Activated CD4-positive, alpha-beta T cell treated with anti-CD3 and anti-CD28 coated beads, Interleukin-10, Interleukin-2, amounts not matched to agents 100 ng/mL and 50 ng/mL, durations not matched to agents 16 hours and 8 hours (primary cell): ENCODE measurements at regions not wholly inside any gene's neighbourhood (a gene's known extent, or its start where the extent isn't known, plus 50 kb on each side); places are given as distances from the start of the nearest gene placed in this dataset.
A peak's percentile ranks its signal among the peaks of the same experiment; 100 is the strongest.

Experiments used
- DNase-seq: peaks from one replicate; pipeline ENCODE4 v3.0.0-alpha.2; 2020

DNA sequence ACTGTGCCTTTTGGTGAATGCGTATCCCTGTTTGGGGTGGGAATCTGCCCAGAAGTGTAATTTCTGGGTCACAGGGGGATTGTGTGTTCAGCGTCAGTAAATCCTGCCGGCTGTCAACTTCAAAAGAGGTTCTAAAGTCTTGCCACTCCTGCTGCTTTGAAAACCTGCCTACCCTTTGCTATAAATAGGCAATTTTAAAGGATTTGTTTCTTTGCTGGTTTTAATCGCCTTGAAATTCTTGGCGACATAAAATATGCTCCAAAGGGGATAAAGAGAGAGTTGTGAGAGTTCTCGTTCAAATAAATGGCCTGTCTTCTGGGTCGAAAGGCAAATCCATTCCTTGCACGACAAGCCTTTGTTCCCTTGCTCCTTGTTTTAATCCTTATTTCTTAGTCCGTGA is 143.4 kb downstream of the IRF8 start:
- DNase-seq, result no peak

DNA sequence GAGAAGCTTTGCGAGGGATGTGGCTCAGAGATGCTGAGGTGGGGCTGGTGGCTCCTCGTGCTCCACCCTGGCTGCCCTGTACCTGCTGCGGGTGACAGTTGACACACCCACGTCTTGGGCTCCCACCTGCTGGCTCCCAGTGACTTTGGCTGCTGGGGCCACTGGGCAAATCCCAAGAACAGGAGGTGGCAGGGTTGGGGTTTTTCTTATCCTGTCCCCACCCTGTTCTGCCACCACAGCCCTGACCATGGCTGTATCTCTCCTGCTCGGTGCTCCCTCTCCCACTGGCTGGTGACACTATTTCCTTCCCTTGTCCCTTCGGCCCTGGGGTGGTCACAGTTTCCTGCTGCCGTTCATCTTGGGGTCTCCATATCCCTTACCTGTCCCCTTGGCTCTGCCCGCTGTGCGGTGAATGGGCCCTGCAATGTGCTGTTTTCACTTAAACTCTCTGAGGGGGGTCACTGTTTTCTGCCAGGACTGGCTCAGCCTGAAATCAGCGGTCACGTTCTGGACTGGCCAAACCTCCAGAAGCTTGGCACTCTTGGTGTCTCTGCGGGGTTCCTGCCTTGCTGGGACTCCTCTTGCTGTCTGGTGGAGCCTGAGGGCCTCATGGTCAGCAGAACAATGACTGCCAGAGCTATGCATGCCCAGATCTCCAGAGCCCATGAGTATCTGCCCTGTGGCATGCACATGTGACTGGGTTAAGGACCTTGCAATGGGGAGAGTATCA is 144.2 kb downstream of the IRF8 start:
- no peak for DNase-seq

DNA sequence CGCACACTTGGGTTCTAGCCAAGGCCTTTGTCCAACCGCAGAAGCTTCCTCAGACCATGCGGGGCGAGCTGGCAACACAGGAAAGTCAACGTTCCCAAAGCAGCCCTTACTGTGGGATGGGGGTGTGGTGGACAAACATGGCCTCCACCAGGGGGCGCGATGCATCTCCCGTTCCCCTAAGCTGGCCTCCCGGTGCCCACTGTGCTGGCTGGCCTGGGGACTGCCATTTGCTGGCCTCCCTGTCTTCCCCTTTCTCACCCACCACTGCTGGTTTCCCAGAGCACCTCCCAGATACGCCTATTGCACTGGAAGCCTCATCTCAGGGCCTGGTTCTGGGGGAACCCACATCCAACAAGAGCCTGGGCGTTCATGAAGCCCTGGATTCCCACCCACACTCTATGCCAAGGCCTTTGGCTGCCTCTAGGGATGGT is 145.3 kb downstream of the IRF8 start:
- peak; percentile 28 for DNase-seq

DNA sequence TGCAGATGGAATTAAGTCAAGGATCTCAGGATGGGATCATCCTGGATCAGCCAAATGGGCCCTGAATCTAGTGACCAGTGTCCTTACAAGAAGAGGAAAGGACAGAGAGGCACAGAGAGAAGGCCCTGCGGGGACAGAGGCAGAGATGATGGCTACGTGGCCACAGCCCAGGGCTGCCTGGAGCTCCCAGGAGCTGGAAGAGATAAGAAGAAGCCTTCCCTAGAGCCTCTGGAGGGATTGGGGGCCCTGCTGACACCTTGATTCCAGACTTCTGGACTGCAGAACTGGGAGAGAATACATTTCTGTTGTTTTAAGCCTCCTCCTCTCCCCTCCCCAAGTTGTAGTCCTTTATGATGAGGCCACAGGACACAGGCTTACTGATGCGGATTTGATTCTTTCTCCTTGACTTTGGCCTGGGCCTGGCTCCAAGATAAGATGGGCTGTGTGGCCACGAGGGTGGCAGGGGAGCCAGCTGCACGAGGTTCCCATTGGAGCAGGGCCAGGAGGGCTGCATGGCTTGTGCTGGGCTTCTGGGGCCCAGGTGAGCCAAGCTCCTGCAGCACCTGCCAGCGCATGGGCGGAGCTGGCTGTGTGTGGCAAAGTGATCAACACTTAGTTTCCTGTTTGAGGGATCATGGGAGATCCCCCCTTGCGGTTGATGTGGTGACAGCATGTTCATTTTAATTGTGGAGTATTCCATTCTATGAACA is 146.1 kb downstream of the IRF8 start:
- DNase-seq, result peak; percentile 9

DNA sequence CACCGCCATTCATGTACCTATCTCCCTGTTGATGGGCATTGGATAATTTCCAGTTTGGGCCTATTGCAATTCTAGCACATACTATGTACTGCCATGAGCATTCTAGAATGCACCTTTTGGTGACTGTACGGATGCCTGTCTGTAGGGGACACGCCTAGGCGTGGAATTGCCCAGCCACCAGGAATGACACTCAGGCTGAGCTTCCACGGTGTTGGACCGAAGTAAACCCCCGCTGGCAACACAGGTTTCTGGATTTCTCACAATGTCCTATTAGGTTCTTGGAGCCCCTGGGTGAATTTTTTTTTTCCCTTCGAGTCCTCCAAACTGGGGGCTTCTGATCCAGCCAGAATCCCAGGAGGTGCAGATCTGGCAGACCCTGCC is 146.6 kb downstream of the IRF8 start:
- DNase-seq, result no peak

DNA sequence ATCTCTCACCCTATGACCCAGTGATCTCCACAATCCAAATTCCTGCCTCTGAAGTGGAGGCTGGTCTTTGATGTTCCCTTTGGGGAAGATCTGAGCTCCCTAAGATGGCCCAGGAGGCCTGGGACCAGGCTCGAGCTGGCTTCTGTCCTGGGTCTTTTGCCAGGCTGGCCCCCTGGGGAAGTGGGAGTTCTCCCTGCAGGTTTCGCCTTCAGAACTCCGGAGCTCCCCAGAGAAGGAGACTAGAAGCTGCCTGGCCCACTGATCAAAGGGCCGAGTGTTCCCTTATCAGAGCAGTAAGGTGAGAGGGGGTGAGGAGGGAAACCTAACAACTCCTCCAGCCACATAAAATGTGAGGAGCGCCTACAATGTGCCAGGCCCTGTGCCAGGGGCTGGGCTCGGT is 147.1 kb downstream of the IRF8 start:
- no peak for DNase-seq

- no peak for DNase-seq
These were observed 147.8 kb downstream of the IRF8 start for GRCh38 chr16:86046667-86047270.

DNA sequence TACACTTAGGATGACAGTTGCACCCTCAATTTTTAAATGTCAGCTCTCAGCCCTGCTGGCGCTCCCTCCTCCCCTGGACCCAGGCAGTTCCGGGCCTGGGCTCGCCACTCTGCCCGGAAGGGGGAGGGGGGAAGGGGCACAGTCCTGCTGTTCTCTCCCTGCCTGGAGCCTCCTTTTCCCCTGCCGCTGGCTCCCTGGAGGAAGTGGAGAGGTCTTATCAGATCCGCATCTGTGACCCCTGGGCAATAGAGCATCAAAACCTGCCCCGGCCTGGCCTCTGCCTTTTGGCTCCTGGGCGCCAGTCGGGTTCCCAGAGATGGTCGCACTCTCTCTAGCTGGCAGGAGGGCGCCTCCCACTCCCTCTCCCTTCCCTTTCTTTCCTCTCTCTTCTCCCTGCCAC is 149.3 kb downstream of the IRF8 start:
- DNase-seq, result no peak

- DNase-seq, result peak; percentile 8
These were observed 150.1 kb downstream of the IRF8 start for GRCh38 chr16:86048882-86049585.

GRCh38 chr16:86049641-86050040 is 150.7 kb downstream of the IRF8 start:
- no peak for DNase-seq

GRCh38 chr16:86050111-86050510 is 151.1 kb downstream of the IRF8 start:
- no peak for DNase-seq

GRCh38 chr16:86050591-86051367 is 151.8 kb downstream of the IRF8 start:
- no peak for DNase-seq

DNA sequence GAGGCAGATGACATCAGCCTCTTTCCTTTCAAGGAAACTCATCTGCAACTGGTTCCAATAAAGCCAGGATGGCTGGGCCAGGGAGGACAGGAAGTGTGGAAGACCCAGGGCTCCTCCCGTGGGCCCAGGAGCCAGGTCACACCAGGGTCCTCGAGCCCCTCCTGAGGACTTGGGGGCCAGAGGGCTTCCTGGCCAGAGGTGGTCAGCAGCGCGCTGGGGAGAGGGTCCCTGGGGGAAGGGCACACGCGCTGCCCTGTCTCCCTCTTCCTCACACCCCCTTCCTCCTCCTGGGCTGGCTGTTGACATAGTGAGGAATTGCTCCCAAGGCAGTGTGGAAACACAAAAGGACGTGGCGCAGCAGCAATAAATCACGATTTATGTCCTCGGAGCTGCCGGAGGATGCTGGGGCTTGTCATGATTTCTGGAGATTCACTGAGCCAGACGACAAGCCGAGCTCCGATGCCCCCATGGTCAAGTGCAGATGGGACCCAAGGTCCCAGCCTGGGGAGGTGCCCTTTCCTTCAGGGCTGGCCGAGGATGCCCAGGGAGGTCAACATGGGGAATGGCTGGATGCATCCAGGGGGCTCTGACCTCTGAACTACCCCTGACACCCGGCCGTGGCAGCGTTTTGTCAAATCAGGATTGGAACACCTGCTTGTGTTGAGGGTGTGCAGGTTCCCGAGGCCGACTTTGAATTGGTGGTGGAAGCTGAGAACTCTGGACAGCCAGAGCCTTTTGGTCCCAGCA is 152.6 kb downstream of the IRF8 start:
- DNase-seq, result no peak

- DNase-seq, result no peak
These were observed 153.2 kb downstream of the IRF8 start for GRCh38 chr16:86052115-86052670.

GRCh38 chr16:86052926-86053325 is 154.0 kb downstream of the IRF8 start:
- no peak for DNase-seq

- no peak for DNase-seq
These were observed 160.6 kb downstream of the IRF8 start for GRCh38 chr16:86059253-86060171.

GRCh38 chr16:86060381-86061317 is 161.7 kb downstream of the IRF8 start:
- no peak for DNase-seq

DNA sequence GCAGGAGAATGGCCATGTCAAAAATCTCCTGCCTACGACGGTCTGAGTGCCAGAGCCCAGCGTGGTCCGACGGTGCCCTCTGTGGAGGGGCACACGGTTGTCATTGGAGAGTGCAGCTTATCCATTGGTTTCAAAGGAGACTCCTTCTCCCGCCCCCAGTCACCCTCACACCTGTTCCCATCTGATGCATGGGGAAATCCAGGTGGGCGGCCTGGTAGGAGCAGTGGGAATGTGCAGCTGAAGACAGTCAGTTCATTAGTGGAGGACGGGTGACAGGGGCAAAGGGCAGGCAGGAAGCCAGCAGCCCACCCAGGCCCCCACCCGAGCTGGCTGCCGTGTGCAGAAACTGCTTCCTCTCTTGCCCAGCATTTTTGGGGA is 162.3 kb downstream of the IRF8 start:
- no peak for DNase-seq

DNA sequence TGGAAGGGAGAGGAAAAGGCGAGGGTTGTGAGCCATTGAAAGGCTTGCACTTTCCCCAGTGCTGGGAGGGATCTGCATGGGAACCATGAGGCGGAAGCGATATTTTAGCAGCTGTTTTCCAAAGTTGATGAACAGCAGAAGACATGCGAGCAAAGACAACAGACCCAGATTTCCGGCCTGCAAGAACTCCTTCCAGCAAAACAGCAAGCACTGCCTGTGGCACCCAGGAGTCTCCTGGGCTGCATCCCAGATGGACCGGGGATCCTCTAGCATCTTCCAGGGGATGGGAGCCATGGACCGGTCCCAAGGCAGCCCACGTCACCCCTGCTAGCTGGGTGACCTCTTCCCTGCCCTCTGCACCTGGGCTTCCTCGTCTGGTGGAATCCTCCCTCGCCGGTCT is 162.8 kb downstream of the IRF8 start:
- no peak for DNase-seq
